HG03066 (cell line): ENCODE measurements at regions not wholly inside any gene's neighbourhood (a gene's known extent, or its start where the extent isn't known, plus 50 kb on each side); places are given as distances from the start of the nearest gene placed in this dataset.
"Not testable (repeated sequence)": the region's sequence is repeated elsewhere in the genome, so short reads cannot be mapped to it uniquely, and the experiment has no call there.

ENCODE experiments used
- ATAC-seq: cut with Tn5 transposase; IDR thresholded peaks from one replicate; pipeline ENCODE4 v1.9.1; 2021; ENCODE audit warnings: low read depth; ENCODE audit not compliant: unreplicated experiment

- ATAC-seq: no peak
Measured at GRCh38 chr3:194906970-194907629, 221.4 kb downstream of the FAM43A start.

GRCh38 chr3:194907811-194908210 lies 222.1 kb downstream of the FAM43A start:
- ATAC-seq: no peak

GRCh38 chr3:194908496-194908895 lies 222.8 kb downstream of the FAM43A start:
- no peak for ATAC-seq

GRCh38 chr3:194908972-194909371 lies 223.3 kb downstream of the FAM43A start:
- no peak for ATAC-seq

- ATAC-seq: no peak
Measured at GRCh38 chr3:194910414-194910984, 224.8 kb downstream of the FAM43A start.

GRCh38 chr3:194913316-194913715 lies 227.6 kb downstream of the FAM43A start:
- ATAC-seq: no peak

- ATAC-seq: not testable (repeated sequence)
Measured at GRCh38 chr3:194924889-194925288, 239.2 kb downstream of the FAM43A start.

- no peak for ATAC-seq
Measured at GRCh38 chr3:194925614-194926013, 239.9 kb downstream of the FAM43A start.

GRCh38 chr3:194928227-194928626 lies 242.5 kb downstream of the FAM43A start:
- ATAC-seq: no peak

GRCh38 chr3:194928831-194929577 lies 243.3 kb downstream of the FAM43A start:
- ATAC-seq: no peak

GRCh38 chr3:194929578-194929960 lies 243.9 kb downstream of the FAM43A start:
- no peak for ATAC-seq

- no peak for ATAC-seq
Measured at GRCh38 chr3:194930377-194931204, 244.9 kb downstream of the FAM43A start.

- no peak for ATAC-seq
Measured at GRCh38 chr3:194931347-194931746, 245.7 kb downstream of the FAM43A start.

GRCh38 chr3:194931865-194932264 lies 246.2 kb downstream of the FAM43A start:
- no peak for ATAC-seq

GRCh38 chr3:194933465-194933864 lies 247.8 kb downstream of the FAM43A start:
- no peak for ATAC-seq

GRCh38 chr3:194935061-194935460 lies 249.4 kb downstream of the FAM43A start:
- ATAC-seq: no peak

GRCh38 chr3:194935632-194936470 lies 250.2 kb downstream of the FAM43A start:
- no peak for ATAC-seq

GRCh38 chr3:194936659-194937058 lies 251.0 kb downstream of the FAM43A start:
- ATAC-seq: no peak

- ATAC-seq: no peak
Measured at GRCh38 chr3:194937144-194937543, 251.5 kb downstream of the FAM43A start.

- no peak for ATAC-seq
Measured at GRCh38 chr3:194937882-194938321, 252.2 kb downstream of the FAM43A start.
